SK-N-SH treated with all-trans-retinoic acid at 6 μM for 48 hours (cell line): ENCODE measurements at regions not wholly inside any gene's neighbourhood (a gene's known extent, or its start where the extent isn't known, plus 50 kb on each side); places are given as distances from the start of the nearest gene placed in this dataset.
A peak's percentile ranks its signal among the peaks of the same experiment; 100 is the strongest.

Experiments used
- ATAC-seq: fragments of 200-7000 bp; cut with Tn5 transposase; 3 replicates; pipeline ENCODE4 v1.9.1; 2020; ENCODE audit warnings: mild to moderate bottlenecking, moderate library complexity
- BACH2 ChIP-seq: fragments of 250-450 bp; sonication (Bioruptor Pico); IDR thresholded peaks from 2 replicates; pipeline ENCODE4 v1.9.0; 2021; ENCODE audit warnings: mild to moderate bottlenecking, borderline replicate concordance
- CSDC2 ChIP-seq: fragments of 250-450 bp; sonication (Bioruptor Pico); IDR thresholded peaks from 2 replicates; pipeline ENCODE4 v1.5.0; 2020; ENCODE audit warnings: mild to moderate bottlenecking, moderate library complexity
- GLIS3 ChIP-seq: fragments of 250-450 bp; sonication (Bioruptor Pico); IDR thresholded peaks from 2 replicates; pipeline ENCODE4 v1.5.0; 2020; ENCODE audit warnings: mild to moderate bottlenecking, moderate library complexity
- ISL1 ChIP-seq: fragments of 250-450 bp; sonication (Bioruptor Pico); IDR thresholded peaks from 2 replicates; pipeline ENCODE4 v2.1.2; 2022; ENCODE audit warnings: mild to moderate bottlenecking, moderate library complexity
- PPARA ChIP-seq: fragments of 250-450 bp; sonication (Bioruptor Pico); IDR thresholded peaks from 2 replicates; pipeline ENCODE4 v1.5.0; 2020; ENCODE audit warnings: mild to moderate bottlenecking, borderline replicate concordance
- RARB ChIP-seq: fragments of 250-450 bp; sonication (Bioruptor Pico); IDR thresholded peaks from 2 replicates; pipeline ENCODE4 v1.8.0; 2021; ENCODE audit warnings: mild to moderate bottlenecking, moderate library complexity
- SNAI2 ChIP-seq: fragments of 250-450 bp; sonication (Bioruptor Pico); IDR thresholded peaks from 2 replicates; pipeline ENCODE4 v1.5.0; 2020; ENCODE audit warnings: mild to moderate bottlenecking, moderate library complexity
- TCF4 ChIP-seq: fragments of 250-450 bp; sonication (Bioruptor Pico); IDR thresholded peaks from 2 replicates; pipeline ENCODE4 v1.8.0; 2021; ENCODE audit warnings: mild to moderate bottlenecking, moderate library complexity, borderline replicate concordance
- ZFP3 ChIP-seq: fragments of 250-450 bp; sonication (Bioruptor Pico); IDR thresholded peaks from 2 replicates; pipeline ENCODE4 v1.5.0; 2020; ENCODE audit warnings: mild to moderate bottlenecking, moderate library complexity
- ZFP30 ChIP-seq: fragments of 450-650 bp; formaldehyde crosslinking; IDR thresholded peaks from 2 replicates; pipeline ENCODE4 v1.5.0; 2022; ENCODE audit warnings: mild to moderate bottlenecking, moderate library complexity
- ZNF565 ChIP-seq: fragments of 450-650 bp; formaldehyde crosslinking; conservative IDR thresholded peaks from 2 replicates; pipeline ENCODE4 v1.5.0; 2020; ENCODE audit warnings: low read depth, mild to moderate bottlenecking, moderate library complexity
- ZNF70 ChIP-seq: fragments of 450-650 bp; formaldehyde crosslinking; IDR thresholded peaks from 2 replicates; pipeline ENCODE4 v1.5.0; 2020; ENCODE audit warnings: mild to moderate bottlenecking, moderate library complexity
- ZNF8 ChIP-seq: fragments of 450-650 bp; formaldehyde crosslinking; IDR thresholded peaks from 2 replicates; pipeline ENCODE4 v1.5.0; 2020; ENCODE audit warnings: mild to moderate bottlenecking, moderate library complexity
- TF ChIP-seq, protein P1 (sequence below): fragments of 250-450 bp; sonication (Bioruptor Pico); IDR thresholded peaks from 2 replicates; pipeline ENCODE4 v1.8.0; 2021; ENCODE audit warnings: low read depth, mild to moderate bottlenecking, moderate library complexity, borderline replicate concordance
- TF ChIP-seq, protein P2 (sequence below): fragments of 250-450 bp; sonication (Bioruptor Pico); IDR thresholded peaks from 2 replicates; pipeline ENCODE4 v1.8.0; 2020; ENCODE audit warnings: mild to moderate bottlenecking, moderate library complexity, borderline replicate concordance
- TF ChIP-seq, protein P3 (sequence below): fragments of 250-450 bp; sonication (Bioruptor Pico); IDR thresholded peaks from 2 replicates; pipeline ENCODE4 v1.5.1; 2020; ENCODE audit warnings: low read depth, mild to moderate bottlenecking, moderate library complexity
- TF ChIP-seq, protein P4 (sequence below): fragments of 250-450 bp; sonication (Bioruptor Pico); IDR thresholded peaks from 2 replicates; pipeline ENCODE4 v1.5.0; 2020; ENCODE audit warnings: mild to moderate bottlenecking, moderate library complexity

DNA sequence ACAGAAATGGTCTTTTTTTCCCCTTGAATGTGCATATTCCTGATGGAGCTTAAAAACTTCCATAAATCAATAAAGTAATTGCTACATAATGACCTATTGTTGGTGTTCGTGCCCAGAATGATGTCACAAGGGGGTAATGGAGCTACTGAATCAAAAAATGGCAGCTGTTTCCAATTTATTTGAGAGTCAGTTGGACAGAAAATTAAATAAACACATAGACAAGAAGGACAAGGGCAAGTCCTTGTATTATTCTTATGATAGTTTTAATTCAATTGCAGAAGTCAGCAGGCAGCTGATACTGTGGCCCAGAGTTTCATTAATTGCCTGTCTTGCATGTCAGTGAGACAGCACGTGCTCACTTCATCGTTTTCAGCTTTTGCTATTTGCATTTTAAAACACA, 473.5 kb downstream of the ETNK1 start (continued):
- TF ChIP-seq, protein P1, sequence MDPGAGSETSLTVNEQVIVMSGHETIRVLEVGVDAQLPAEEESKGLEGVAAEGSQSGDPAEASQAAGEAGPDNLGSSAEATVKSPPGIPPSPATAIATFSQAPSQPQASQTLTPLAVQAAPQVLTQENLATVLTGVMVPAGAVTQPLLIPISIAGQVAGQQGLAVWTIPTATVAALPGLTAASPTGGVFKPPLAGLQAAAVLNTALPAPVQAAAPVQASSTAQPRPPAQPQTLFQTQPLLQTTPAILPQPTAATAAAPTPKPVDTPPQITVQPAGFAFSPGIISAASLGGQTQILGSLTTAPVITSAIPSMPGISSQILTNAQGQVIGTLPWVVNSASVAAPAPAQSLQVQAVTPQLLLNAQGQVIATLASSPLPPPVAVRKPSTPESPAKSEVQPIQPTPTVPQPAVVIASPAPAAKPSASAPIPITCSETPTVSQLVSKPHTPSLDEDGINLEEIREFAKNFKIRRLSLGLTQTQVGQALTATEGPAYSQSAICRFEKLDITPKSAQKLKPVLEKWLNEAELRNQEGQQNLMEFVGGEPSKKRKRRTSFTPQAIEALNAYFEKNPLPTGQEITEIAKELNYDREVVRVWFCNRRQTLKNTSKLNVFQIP (CRISPR knock-in tag): peak; percentile 93; the same call in 1 of the 2 replicates
- TF ChIP-seq ZFP30 (CRISPR knock-in tag): no peak
- TF ChIP-seq ZNF8 (CRISPR knock-in tag): peak; percentile 52; the same call in 1 of the 2 replicates
- TF ChIP-seq CSDC2 (CRISPR knock-in tag): peak; percentile 87; the same call in 1 of the 2 replicates
- peak; percentile 96 for TF ChIP-seq SNAI2 (CRISPR knock-in tag)
- peak; percentile 99 for TF ChIP-seq TCF4 (CRISPR knock-in tag)
- TF ChIP-seq, protein P2, sequence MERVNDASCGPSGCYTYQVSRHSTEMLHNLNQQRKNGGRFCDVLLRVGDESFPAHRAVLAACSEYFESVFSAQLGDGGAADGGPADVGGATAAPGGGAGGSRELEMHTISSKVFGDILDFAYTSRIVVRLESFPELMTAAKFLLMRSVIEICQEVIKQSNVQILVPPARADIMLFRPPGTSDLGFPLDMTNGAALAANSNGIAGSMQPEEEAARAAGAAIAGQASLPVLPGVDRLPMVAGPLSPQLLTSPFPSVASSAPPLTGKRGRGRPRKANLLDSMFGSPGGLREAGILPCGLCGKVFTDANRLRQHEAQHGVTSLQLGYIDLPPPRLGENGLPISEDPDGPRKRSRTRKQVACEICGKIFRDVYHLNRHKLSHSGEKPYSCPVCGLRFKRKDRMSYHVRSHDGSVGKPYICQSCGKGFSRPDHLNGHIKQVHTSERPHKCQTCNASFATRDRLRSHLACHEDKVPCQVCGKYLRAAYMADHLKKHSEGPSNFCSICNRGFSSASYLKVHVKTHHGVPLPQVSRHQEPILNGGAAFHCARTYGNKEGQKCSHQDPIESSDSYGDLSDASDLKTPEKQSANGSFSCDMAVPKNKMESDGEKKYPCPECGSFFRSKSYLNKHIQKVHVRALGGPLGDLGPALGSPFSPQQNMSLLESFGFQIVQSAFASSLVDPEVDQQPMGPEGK: peak; percentile 90; the same call in 1 of the 2 replicates
- TF ChIP-seq, all 23 proteins: peak for 15

DNA sequence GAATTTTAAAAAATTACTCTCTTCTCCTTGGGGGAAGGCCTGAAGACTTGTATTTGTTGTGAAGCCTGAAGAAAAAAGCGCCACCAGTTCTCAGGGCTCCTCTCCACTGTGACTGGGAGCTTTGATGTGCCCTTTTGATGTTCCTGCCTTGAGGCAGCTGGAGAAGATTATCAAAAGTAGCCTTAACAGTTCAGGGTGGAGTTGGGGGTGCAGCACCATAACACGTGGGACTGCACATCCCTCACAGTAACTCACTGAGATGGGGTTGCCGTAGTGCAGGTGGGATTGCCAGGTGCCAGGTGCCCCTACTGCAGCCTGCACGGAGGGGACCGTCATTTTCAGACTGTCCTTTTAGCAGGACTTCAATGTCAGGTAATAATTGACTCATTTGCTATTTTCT, 474.1 kb downstream of the ETNK1 start:
- TF ChIP-seq ZNF565 (CRISPR knock-in tag): no peak
- TF ChIP-seq, protein P3, sequence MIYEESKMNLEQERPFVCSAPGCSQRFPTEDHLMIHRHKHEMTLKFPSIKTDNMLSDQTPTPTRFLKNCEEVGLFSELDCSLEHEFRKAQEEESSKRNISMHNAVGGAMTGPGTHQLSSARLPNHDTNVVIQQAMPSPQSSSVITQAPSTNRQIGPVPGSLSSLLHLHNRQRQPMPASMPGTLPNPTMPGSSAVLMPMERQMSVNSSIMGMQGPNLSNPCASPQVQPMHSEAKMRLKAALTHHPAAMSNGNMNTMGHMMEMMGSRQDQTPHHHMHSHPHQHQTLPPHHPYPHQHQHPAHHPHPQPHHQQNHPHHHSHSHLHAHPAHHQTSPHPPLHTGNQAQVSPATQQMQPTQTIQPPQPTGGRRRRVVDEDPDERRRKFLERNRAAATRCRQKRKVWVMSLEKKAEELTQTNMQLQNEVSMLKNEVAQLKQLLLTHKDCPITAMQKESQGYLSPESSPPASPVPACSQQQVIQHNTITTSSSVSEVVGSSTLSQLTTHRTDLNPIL (CRISPR knock-in tag): no peak
- no peak for TF ChIP-seq PPARA (CRISPR knock-in tag)
- no peak for TF ChIP-seq ZNF70
- no peak for TF ChIP-seq ZFP3 (CRISPR knock-in tag)
- no peak for TF ChIP-seq CSDC2 (CRISPR knock-in tag)
- TF ChIP-seq, protein P1 (CRISPR knock-in tag): no peak
- TF ChIP-seq ZNF8 (CRISPR knock-in tag): no peak
- TF ChIP-seq SNAI2 (CRISPR knock-in tag): no peak
- TF ChIP-seq, protein P2: no peak
- TF ChIP-seq GLIS3 (CRISPR knock-in tag): no peak
- TF ChIP-seq BACH2 (CRISPR knock-in tag): no peak
- TF ChIP-seq RARB: no peak
- TF ChIP-seq, protein P4, sequence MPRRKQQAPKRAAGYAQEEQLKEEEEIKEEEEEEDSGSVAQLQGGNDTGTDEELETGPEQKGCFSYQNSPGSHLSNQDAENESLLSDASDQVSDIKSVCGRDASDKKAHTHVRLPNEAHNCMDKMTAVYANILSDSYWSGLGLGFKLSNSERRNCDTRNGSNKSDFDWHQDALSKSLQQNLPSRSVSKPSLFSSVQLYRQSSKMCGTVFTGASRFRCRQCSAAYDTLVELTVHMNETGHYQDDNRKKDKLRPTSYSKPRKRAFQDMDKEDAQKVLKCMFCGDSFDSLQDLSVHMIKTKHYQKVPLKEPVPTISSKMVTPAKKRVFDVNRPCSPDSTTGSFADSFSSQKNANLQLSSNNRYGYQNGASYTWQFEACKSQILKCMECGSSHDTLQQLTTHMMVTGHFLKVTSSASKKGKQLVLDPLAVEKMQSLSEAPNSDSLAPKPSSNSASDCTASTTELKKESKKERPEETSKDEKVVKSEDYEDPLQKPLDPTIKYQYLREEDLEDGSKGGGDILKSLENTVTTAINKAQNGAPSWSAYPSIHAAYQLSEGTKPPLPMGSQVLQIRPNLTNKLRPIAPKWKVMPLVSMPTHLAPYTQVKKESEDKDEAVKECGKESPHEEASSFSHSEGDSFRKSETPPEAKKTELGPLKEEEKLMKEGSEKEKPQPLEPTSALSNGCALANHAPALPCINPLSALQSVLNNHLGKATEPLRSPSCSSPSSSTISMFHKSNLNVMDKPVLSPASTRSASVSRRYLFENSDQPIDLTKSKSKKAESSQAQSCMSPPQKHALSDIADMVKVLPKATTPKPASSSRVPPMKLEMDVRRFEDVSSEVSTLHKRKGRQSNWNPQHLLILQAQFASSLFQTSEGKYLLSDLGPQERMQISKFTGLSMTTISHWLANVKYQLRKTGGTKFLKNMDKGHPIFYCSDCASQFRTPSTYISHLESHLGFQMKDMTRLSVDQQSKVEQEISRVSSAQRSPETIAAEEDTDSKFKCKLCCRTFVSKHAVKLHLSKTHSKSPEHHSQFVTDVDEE (CRISPR knock-in tag): no peak
- TF ChIP-seq ISL1 (CRISPR knock-in tag): no peak
- TF ChIP-seq, all 23 proteins: peak for 0
- no peak for ATAC-seq

DNA sequence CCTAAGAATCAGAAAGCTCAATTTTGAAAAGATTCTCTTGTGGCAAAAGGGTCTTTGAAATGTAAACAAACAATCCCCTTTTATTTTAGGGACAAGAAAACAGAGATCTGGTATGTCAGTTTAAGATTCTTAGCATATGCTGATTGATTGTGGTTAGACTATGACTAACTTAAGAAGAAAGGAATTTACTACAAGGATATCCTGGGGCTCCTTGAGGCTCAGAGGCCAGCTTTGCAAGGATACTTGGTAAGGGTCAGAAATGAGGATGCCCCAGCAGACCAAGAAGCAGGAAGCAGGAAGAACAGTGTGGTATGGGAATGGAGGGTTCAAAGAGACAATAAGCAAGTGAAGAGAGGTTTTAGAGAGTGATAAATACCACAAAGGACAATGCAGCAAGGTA, 474.6 kb downstream of the ETNK1 start:
- ATAC-seq: no peak
- no peak for TF ChIP-seq SNAI2 (CRISPR knock-in tag)
- TF ChIP-seq ISL1 (CRISPR knock-in tag): peak; percentile 11; the same call in 1 of the 2 replicates
